SK-N-SH treated with all-trans-retinoic acid at 6 μM for 48 hours (cell line): ENCODE measurements at regions not wholly inside any gene's neighbourhood (a gene's known extent, or its start where the extent isn't known, plus 50 kb on each side); places are given as distances from the start of the nearest gene placed in this dataset.
"Not testable (repeated sequence)": the region's sequence is repeated elsewhere in the genome, so short reads cannot be mapped to it uniquely, and the experiment has no call there.

ENCODE experiments used
- ATAC-seq: fragments of 200-7000 bp; cut with Tn5 transposase; 3 replicates; pipeline ENCODE4 v1.9.1; 2020; ENCODE audit warnings: mild to moderate bottlenecking, moderate library complexity
- ARNTL ChIP-seq: fragments of 450-650 bp; formaldehyde crosslinking; IDR thresholded peaks from 2 replicates; pipeline ENCODE4 v1.5.0; 2020; ENCODE audit warnings: low read depth, mild to moderate bottlenecking, moderate library complexity, borderline replicate concordance
- BACH2 ChIP-seq: fragments of 250-450 bp; sonication (Bioruptor Pico); IDR thresholded peaks from 2 replicates; pipeline ENCODE4 v1.9.0; 2021; ENCODE audit warnings: mild to moderate bottlenecking, borderline replicate concordance
- CSDC2 ChIP-seq: fragments of 250-450 bp; sonication (Bioruptor Pico); IDR thresholded peaks from 2 replicates; pipeline ENCODE4 v1.5.0; 2020; ENCODE audit warnings: mild to moderate bottlenecking, moderate library complexity
- ESRRG ChIP-seq: fragments of 250-450 bp; sonication (Bioruptor Pico); IDR thresholded peaks from 2 replicates; pipeline ENCODE4 v1.6.1; 2021; ENCODE audit warnings: mild to moderate bottlenecking
- GLIS3 ChIP-seq: fragments of 250-450 bp; sonication (Bioruptor Pico); IDR thresholded peaks from 2 replicates; pipeline ENCODE4 v1.5.0; 2020; ENCODE audit warnings: mild to moderate bottlenecking, moderate library complexity
- ISL1 ChIP-seq: fragments of 250-450 bp; sonication (Bioruptor Pico); IDR thresholded peaks from 2 replicates; pipeline ENCODE4 v2.1.2; 2022; ENCODE audit warnings: mild to moderate bottlenecking, moderate library complexity
- PPARA ChIP-seq: fragments of 250-450 bp; sonication (Bioruptor Pico); IDR thresholded peaks from 2 replicates; pipeline ENCODE4 v1.5.0; 2020; ENCODE audit warnings: mild to moderate bottlenecking, borderline replicate concordance
- RARB ChIP-seq: fragments of 250-450 bp; sonication (Bioruptor Pico); IDR thresholded peaks from 2 replicates; pipeline ENCODE4 v1.8.0; 2021; ENCODE audit warnings: mild to moderate bottlenecking, moderate library complexity
- SNAI2 ChIP-seq: fragments of 250-450 bp; sonication (Bioruptor Pico); IDR thresholded peaks from 2 replicates; pipeline ENCODE4 v1.5.0; 2020; ENCODE audit warnings: mild to moderate bottlenecking, moderate library complexity
- TCF4 ChIP-seq: fragments of 250-450 bp; sonication (Bioruptor Pico); IDR thresholded peaks from 2 replicates; pipeline ENCODE4 v1.8.0; 2021; ENCODE audit warnings: mild to moderate bottlenecking, moderate library complexity, borderline replicate concordance
- TOX ChIP-seq: fragments of 250-450 bp; sonication (Bioruptor Pico); IDR thresholded peaks from 2 replicates; pipeline ENCODE4 v1.8.0; 2021; ENCODE audit warnings: mild to moderate bottlenecking, moderate library complexity, borderline replicate concordance
- ZC3H10 ChIP-seq: fragments of 250-450 bp; sonication (Bioruptor Pico); IDR thresholded peaks from 2 replicates; pipeline ENCODE4 v1.5.1; 2021; ENCODE audit warnings: mild to moderate bottlenecking, moderate library complexity
- ZFP30 ChIP-seq: fragments of 450-650 bp; formaldehyde crosslinking; IDR thresholded peaks from 2 replicates; pipeline ENCODE4 v1.5.0; 2022; ENCODE audit warnings: mild to moderate bottlenecking, moderate library complexity
- ZNF565 ChIP-seq: fragments of 450-650 bp; formaldehyde crosslinking; conservative IDR thresholded peaks from 2 replicates; pipeline ENCODE4 v1.5.0; 2020; ENCODE audit warnings: low read depth, mild to moderate bottlenecking, moderate library complexity
- ZNF70 ChIP-seq: fragments of 450-650 bp; formaldehyde crosslinking; IDR thresholded peaks from 2 replicates; pipeline ENCODE4 v1.5.0; 2020; ENCODE audit warnings: mild to moderate bottlenecking, moderate library complexity
- ZNF8 ChIP-seq: fragments of 450-650 bp; formaldehyde crosslinking; IDR thresholded peaks from 2 replicates; pipeline ENCODE4 v1.5.0; 2020; ENCODE audit warnings: mild to moderate bottlenecking, moderate library complexity
- TF ChIP-seq, protein P1 (sequence below): fragments of 250-450 bp; sonication (Bioruptor Pico); IDR thresholded peaks from 2 replicates; pipeline ENCODE4 v1.8.0; 2020; ENCODE audit warnings: mild to moderate bottlenecking, moderate library complexity, borderline replicate concordance
- TF ChIP-seq, protein P2 (sequence below): fragments of 250-450 bp; sonication (Bioruptor Pico); IDR thresholded peaks from 2 replicates; pipeline ENCODE4 v1.5.0; 2020; ENCODE audit warnings: mild to moderate bottlenecking, moderate library complexity
- TF ChIP-seq, protein P3 (sequence below): fragments of 250-450 bp; sonication (Bioruptor Pico); IDR thresholded peaks from 2 replicates; pipeline ENCODE4 v1.5.1; 2021; ENCODE audit warnings: mild to moderate bottlenecking, moderate library complexity
- TF ChIP-seq, protein P4 (sequence below): fragments of 250-450 bp; sonication (Bioruptor Pico); IDR thresholded peaks from 2 replicates; pipeline ENCODE4 v1.5.1; 2020; ENCODE audit warnings: low read depth, mild to moderate bottlenecking, moderate library complexity

DNA sequence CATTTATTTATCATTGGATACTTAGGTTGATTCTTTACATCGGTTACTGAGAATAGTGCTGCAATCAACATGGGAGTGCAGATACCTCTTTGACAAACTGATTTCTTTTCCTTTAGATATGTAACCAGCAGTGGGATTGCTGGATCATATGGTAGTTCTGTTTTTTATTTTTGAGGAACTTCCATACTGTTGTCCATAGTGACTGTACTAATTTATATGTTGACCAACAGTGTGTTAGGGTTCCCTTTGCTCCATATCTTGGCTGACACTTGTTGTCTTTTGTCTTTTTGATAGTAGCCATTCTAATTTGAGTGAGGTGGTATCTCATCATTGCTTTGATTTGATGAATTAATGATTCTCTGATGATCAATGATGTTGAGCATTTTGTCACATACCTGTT lies 137.3 kb upstream of the PITX1 start:
- TF ChIP-seq ZNF70 (CRISPR knock-in tag) (no peak), RARB (no peak), ZFP30 (CRISPR knock-in tag) (no peak)
- no peak for ATAC-seq

DNA sequence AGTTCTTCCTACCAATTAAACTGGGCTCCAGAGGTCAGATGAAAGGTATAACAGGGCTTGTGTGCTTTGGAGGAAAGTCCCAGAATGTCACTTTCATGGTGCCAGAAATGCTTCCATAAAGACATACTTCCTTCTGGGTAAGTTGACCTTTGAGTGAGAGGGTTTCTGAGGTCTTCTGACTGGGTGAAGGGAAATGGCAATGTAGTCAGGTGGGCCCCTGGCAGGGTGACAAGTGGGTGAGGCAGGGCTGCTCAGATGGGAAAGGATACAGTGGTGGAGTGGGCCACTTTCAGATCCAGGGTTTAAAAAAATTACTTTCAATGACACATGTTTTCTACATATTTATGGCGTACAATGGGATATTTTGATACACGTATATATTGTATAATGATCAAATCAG lies 136.5 kb upstream of the PITX1 start:
- no peak for ATAC-seq
- TF ChIP-seq, protein P1, sequence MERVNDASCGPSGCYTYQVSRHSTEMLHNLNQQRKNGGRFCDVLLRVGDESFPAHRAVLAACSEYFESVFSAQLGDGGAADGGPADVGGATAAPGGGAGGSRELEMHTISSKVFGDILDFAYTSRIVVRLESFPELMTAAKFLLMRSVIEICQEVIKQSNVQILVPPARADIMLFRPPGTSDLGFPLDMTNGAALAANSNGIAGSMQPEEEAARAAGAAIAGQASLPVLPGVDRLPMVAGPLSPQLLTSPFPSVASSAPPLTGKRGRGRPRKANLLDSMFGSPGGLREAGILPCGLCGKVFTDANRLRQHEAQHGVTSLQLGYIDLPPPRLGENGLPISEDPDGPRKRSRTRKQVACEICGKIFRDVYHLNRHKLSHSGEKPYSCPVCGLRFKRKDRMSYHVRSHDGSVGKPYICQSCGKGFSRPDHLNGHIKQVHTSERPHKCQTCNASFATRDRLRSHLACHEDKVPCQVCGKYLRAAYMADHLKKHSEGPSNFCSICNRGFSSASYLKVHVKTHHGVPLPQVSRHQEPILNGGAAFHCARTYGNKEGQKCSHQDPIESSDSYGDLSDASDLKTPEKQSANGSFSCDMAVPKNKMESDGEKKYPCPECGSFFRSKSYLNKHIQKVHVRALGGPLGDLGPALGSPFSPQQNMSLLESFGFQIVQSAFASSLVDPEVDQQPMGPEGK, result no peak
- TF ChIP-seq ZNF8 (CRISPR knock-in tag), result no peak
- no peak for TF ChIP-seq ISL1 (CRISPR knock-in tag)
- no peak for TF ChIP-seq PPARA
- TF ChIP-seq, protein P2, sequence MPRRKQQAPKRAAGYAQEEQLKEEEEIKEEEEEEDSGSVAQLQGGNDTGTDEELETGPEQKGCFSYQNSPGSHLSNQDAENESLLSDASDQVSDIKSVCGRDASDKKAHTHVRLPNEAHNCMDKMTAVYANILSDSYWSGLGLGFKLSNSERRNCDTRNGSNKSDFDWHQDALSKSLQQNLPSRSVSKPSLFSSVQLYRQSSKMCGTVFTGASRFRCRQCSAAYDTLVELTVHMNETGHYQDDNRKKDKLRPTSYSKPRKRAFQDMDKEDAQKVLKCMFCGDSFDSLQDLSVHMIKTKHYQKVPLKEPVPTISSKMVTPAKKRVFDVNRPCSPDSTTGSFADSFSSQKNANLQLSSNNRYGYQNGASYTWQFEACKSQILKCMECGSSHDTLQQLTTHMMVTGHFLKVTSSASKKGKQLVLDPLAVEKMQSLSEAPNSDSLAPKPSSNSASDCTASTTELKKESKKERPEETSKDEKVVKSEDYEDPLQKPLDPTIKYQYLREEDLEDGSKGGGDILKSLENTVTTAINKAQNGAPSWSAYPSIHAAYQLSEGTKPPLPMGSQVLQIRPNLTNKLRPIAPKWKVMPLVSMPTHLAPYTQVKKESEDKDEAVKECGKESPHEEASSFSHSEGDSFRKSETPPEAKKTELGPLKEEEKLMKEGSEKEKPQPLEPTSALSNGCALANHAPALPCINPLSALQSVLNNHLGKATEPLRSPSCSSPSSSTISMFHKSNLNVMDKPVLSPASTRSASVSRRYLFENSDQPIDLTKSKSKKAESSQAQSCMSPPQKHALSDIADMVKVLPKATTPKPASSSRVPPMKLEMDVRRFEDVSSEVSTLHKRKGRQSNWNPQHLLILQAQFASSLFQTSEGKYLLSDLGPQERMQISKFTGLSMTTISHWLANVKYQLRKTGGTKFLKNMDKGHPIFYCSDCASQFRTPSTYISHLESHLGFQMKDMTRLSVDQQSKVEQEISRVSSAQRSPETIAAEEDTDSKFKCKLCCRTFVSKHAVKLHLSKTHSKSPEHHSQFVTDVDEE (CRISPR knock-in tag), result no peak
- no peak for TF ChIP-seq SNAI2 (CRISPR knock-in tag)
- TF ChIP-seq ESRRG (CRISPR knock-in tag), result no peak

DNA sequence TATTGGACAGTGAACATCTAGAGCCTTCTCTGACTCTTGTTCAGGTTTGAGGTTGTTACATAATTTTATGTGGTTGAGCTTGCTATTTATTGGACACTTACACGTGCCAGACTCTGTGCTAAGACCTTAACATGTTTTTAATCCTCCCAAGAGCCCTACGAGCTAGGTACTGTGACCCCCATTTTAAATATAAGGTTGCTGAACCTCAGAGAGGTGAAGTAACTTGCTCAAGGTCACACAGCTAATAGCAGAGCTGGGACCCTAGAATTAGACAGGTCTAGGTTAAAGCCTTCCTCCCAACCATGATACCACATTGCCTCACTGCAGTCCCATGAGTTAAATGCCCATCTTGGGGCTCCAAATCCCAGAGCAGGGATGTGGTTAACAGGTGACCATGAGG lies 135.7 kb upstream of the PITX1 start:
- ATAC-seq, result no peak
- TF ChIP-seq GLIS3, result no peak
- TF ChIP-seq, protein P3, sequence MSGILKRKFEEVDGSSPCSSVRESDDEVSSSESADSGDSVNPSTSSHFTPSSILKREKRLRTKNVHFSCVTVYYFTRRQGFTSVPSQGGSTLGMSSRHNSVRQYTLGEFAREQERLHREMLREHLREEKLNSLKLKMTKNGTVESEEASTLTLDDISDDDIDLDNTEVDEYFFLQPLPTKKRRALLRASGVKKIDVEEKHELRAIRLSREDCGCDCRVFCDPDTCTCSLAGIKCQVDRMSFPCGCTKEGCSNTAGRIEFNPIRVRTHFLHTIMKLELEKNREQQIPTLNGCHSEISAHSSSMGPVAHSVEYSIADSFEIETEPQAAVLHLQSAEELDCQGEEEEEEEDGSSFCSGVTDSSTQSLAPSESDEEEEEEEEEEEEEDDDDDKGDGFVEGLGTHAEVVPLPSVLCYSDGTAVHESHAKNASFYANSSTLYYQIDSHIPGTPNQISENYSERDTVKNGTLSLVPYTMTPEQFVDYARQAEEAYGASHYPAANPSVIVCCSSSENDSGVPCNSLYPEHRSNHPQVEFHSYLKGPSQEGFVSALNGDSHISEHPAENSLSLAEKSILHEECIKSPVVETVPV (CRISPR knock-in tag), result no peak
- TF ChIP-seq CSDC2 (CRISPR knock-in tag), result no peak
- TF ChIP-seq ZNF565 (CRISPR knock-in tag), result no peak
- TF ChIP-seq PPARA, result no peak
- no peak for TF ChIP-seq ZNF70 (CRISPR knock-in tag)

DNA sequence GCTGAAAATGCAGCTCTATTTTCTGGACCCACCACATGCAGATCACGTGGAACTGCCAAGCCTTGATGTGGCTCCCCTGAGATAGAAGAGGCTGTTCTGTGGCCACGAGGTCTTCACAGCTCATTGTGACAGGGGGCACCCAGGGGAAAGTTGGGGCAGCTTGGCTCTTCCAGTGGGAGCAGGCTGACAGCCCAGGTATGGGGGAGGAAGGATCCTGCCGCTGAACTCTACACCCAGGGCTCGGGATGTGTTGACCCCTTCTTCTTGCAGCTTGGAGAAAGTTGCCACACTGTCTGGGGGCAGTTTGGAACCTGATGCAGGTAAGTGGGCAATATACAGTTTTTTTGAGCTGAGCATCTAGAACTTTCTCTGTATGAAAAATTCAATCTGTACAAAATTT lies 133.6 kb upstream of the PITX1 start:
- no peak for TF ChIP-seq TOX (CRISPR knock-in tag)
- no peak for TF ChIP-seq SNAI2 (CRISPR knock-in tag)
- TF ChIP-seq ZFP30 (CRISPR knock-in tag), result no peak
- TF ChIP-seq ISL1 (CRISPR knock-in tag), result no peak
- TF ChIP-seq, protein P3 (CRISPR knock-in tag), result no peak
- TF ChIP-seq RARB, result no peak
- no peak for TF ChIP-seq GLIS3
- TF ChIP-seq ARNTL (CRISPR knock-in tag), result no peak
- TF ChIP-seq PPARA, result no peak
- TF ChIP-seq TCF4 (CRISPR knock-in tag), result no peak
- TF ChIP-seq, protein P1, result no peak
- no peak for TF ChIP-seq ZC3H10 (CRISPR knock-in tag)
- TF ChIP-seq ZNF70 (CRISPR knock-in tag), result no peak
- no peak for TF ChIP-seq ESRRG (CRISPR knock-in tag)
- TF ChIP-seq BACH2, result no peak
- no peak for TF ChIP-seq CSDC2 (CRISPR knock-in tag)
- TF ChIP-seq, protein P4, sequence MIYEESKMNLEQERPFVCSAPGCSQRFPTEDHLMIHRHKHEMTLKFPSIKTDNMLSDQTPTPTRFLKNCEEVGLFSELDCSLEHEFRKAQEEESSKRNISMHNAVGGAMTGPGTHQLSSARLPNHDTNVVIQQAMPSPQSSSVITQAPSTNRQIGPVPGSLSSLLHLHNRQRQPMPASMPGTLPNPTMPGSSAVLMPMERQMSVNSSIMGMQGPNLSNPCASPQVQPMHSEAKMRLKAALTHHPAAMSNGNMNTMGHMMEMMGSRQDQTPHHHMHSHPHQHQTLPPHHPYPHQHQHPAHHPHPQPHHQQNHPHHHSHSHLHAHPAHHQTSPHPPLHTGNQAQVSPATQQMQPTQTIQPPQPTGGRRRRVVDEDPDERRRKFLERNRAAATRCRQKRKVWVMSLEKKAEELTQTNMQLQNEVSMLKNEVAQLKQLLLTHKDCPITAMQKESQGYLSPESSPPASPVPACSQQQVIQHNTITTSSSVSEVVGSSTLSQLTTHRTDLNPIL (CRISPR knock-in tag), result no peak
- TF ChIP-seq, protein P2 (CRISPR knock-in tag), result no peak
- ATAC-seq, result no peak

DNA sequence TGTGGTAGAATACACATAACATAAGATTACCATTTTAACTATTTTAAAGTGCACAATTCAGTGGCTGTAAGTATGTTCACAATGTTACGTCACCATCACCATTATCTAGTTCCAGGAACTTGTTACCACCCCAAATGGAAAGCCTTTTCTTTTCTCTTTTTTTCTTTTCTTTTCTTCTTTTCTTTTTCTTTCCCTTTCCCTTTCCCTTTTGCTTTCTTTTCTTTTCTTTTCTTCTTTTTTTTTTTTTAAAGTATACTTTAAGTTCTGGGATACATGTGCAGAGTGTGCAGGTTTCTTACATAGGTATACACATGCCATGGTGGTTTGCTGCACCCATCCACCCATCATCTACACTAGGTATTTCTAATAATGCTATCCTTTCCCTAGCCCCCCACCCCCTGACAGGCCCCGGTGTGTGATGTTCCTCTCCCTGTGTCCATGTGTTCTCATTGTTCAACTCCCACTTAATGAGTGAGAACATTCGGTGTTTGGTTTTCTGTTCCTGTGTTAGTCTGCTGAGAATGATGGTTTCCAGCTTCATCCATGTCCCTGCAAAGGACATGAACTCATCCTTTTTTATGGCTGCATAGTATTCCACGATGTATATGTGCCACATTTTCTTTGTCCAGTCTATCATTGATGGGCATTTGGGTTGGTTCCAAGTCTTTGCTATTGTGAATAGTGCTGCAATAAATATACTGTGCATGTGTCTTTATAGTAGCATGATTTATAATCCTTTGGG lies 131.0 kb upstream of the PITX1 start:
- not testable (repeated sequence) for ATAC-seq
